Testis (tissue), 2 donors: ENCODE measurements at regions not wholly inside any gene's neighbourhood (a gene's known extent, or its start where the extent isn't known, plus 50 kb on each side); places are given as distances from the start of the nearest gene placed in this dataset.

Experiments used
- DNase-seq: peaks from one replicate; pipeline ENCODE4 v3.0.0-alpha.2; 2019
- H3K27ac ChIP-seq, 2 donors: fragments of 200-600 bp; sonication (generic); one replicate each; pipeline ENCODE4 v1.5.1; 2019
- H3K27me3 ChIP-seq: fragments of 200-600 bp; sonication (generic); one replicate; pipeline ENCODE4 v1.5.1; 2019
- H3K36me3 ChIP-seq: fragments of 200-600 bp; sonication (generic); one replicate; pipeline ENCODE4 v1.5.1; 2017; ENCODE audit warnings: low read depth; ENCODE audit errors: missing control alignments
- H3K4me1 ChIP-seq: fragments of 200-600 bp; sonication (generic); one replicate; pipeline ENCODE4 v1.5.1; 2019
- H3K4me3 ChIP-seq, 2 donors: fragments of 200-600 bp; sonication (generic); one replicate each; pipeline ENCODE4 v1.5.1; 2017 to 2019
- H3K9me3 ChIP-seq: fragments of 200-600 bp; sonication (generic); one replicate; pipeline ENCODE4 v1.5.1; 2017
- CTCF ChIP-seq, 3 experiments: fragments of 450-650 bp in 2 of 3; fragments of 200-600 bp in 1 of 3; sonication (generic) in 1 of 3; IDR thresholded peaks; one replicate each; pipeline ENCODE4 v1.5.1; 2016 to 2019; ENCODE audit warnings: antibody characterized with exemption in 3 of 3, mild to moderate bottlenecking in 2 of 3, moderate library complexity in 1 of 3
- POLR2A ChIP-seq: fragments of 450-650 bp; IDR thresholded peaks from one replicate; pipeline ENCODE4 v1.6.1; 2017; ENCODE audit warnings: antibody characterized with exemption, mild to moderate bottlenecking, moderate library complexity
- WGBS, 2 donors: methylation state at CpG; one replicate each; pipeline ENCODE4 v1.1.5; 2018; 5-methylcytosine and 5-hydroxymethylcytosine counted together
- intact Hi-C: fragments of 100-400 bp; cut with DNase I; formaldehyde crosslinking; loops from one replicate; pipeline ENCODE4 v1.15.1; 2023; ENCODE audit warnings: low total_unique reads

GRCh38 chr11:70819022-70819421 is 420.7 kb downstream of the CTTN start:
- intact Hi-C loops, result no loop called here
- Histone ChIP-seq H3K4me1 (no peaks in the 10 kb centered on the region), H3K9me3 (no peaks in the 10 kb centered on the region), H3K4me3 (no peak overlapping the region), H3K27ac (no peak overlapping the region), H3K36me3 (no peaks in the 10 kb centered on the region), H3K27me3 (no peaks in the 10 kb centered on the region)
- no peak for DNase-seq
- TF ChIP-seq CTCF (IDR thresholded peaks at IDR 0.05), result no peak
- no peak for TF ChIP-seq POLR2A
- WGBS, 2 donors, result 64% methylated on average over 5 to 15 of the region's 15 CpGs

- Histone ChIP-seq H3K4me1 (no peaks in the 10 kb centered on the region), H3K27ac (no peak overlapping the region), H3K9me3 (no peaks in the 10 kb centered on the region), H3K27me3 (no peaks in the 10 kb centered on the region), H3K4me3 (no peak overlapping the region), H3K36me3 (no peaks in the 10 kb centered on the region)
- TF ChIP-seq POLR2A (no peak), CTCF (IDR thresholded peaks at IDR 0.05) (no peak)
- WGBS, 2 donors, result 95 to 98% methylated on average over 32 to 35 of the region's 35 CpGs
- DNase-seq, result no peak
- intact Hi-C loops, result no loop called here
These were observed 422.0 kb downstream of the CTTN start for GRCh38 chr11:70820311-70820710.

- no peak for TF ChIP-seq POLR2A
- no peak for TF ChIP-seq CTCF (IDR thresholded peaks at IDR 0.05)
- intact Hi-C loops, result no loop called here
- Histone ChIP-seq H3K9me3 (no peaks in the 10 kb centered on the region), H3K36me3 (no peaks in the 10 kb centered on the region), H3K27me3 (no peaks in the 10 kb centered on the region), H3K4me1 (no peaks in the 10 kb centered on the region), H3K27ac (no peak overlapping the region), H3K4me3 (no peak overlapping the region)
- DNase-seq, result no peak
- WGBS, 2 donors, result 94 to 95% methylated on average over 8 to 14 of the region's 14 CpGs
These were observed 422.4 kb downstream of the CTTN start for GRCh38 chr11:70820712-70821111.

- Histone ChIP-seq H3K36me3 (no peaks in the 10 kb centered on the region), H3K4me1 (peaks cover 17% of the 10 kb centered on the region), H3K27me3 (no peaks in the 10 kb centered on the region), H3K27ac (no peak overlapping the region), H3K4me3 (no peak overlapping the region), H3K9me3 (no peaks in the 10 kb centered on the region)
- TF ChIP-seq CTCF (IDR thresholded peaks at IDR 0.05) (no peak), POLR2A (no peak)
- 90 to 95% methylated on average over 7 of the region's 7 CpGs for WGBS, 2 donors
- DNase-seq, result no peak
- intact Hi-C loops, result no loop called here
These were observed 425.4 kb downstream of the CTTN start for GRCh38 chr11:70823771-70824170.

- 35 to 42% methylated on average over 16 to 17 of the region's 17 CpGs for WGBS, 2 donors
- intact Hi-C loops, result no loop called here
- Histone ChIP-seq H3K36me3 (no peaks in the 10 kb centered on the region), H3K9me3 (no peaks in the 10 kb centered on the region), H3K4me1 (peaks cover 17% of the 10 kb centered on the region), H3K27ac (no peak overlapping the region), H3K4me3 (no peak overlapping the region), H3K27me3 (no peaks in the 10 kb centered on the region)
- TF ChIP-seq CTCF (IDR thresholded peaks at IDR 0.05), result no peak
- no peak for TF ChIP-seq POLR2A
- DNase-seq, result peak; percentile 63
These were observed 426.4 kb downstream of the CTTN start for GRCh38 chr11:70824605-70825245.
